Body of pancreas (tissue), 4 donors: ENCODE measurements at regions not wholly inside any gene's neighbourhood (a gene's known extent, or its start where the extent isn't known, plus 50 kb on each side); places are given as distances from the start of the nearest gene placed in this dataset.

Source experiments
- ATAC-seq: fragments of 150-250 bp; one replicate; pipeline ENCODE4 v1.9.1; 2016
- DNase-seq, 4 donors: peaks; one replicate each; pipeline ENCODE4 v3.0.0-alpha.2; 2019
- H3K27ac ChIP-seq, 4 donors: fragments of 200-600 bp; sonication (generic); 1 replicate in 3 of 4; 2 replicates in 1 of 4; pipeline versions ENCODE4 v1.5.1 to v1.6.1; 2016 to 2019; ENCODE audit warnings: mild to moderate bottlenecking in 1 of 4, mixed read lengths in 1 of 4, moderate library complexity in 1 of 4
- H3K27me3 ChIP-seq, 2 donors: fragments of 200-600 bp; sonication (generic); one replicate each; pipeline ENCODE4 v1.6.0; 2016; ENCODE audit warnings: mild to moderate bottlenecking in 1 of 2
- H3K36me3 ChIP-seq, 2 donors: fragments of 200-600 bp; sonication (generic); replicated peaks in 1 of 2; 2 replicates each; pipeline ENCODE4 v1.5.1; 2016; ENCODE audit warnings: low read depth in 2 of 2; ENCODE audit not compliant: insufficient read depth in 1 of 2
- H3K4me1 ChIP-seq: fragments of 200-600 bp; sonication (generic); one replicate; pipeline ENCODE4 v1.6.0; 2016
- H3K4me3 ChIP-seq, 2 donors: fragments of 200-600 bp; sonication (generic); 1 replicate in 1 of 2; 2 replicates in 1 of 2; pipeline ENCODE4 v1.5.1; 2016 to 2019
- H3K9me3 ChIP-seq, 3 donors: fragments of 200-600 bp; sonication (generic); 1 replicate in 2 of 3; 2 replicates in 1 of 3; pipeline ENCODE4 v1.5.1; 2016
- CTCF ChIP-seq, 7 experiments: fragments of 450-650 bp in 4 of 7; fragments of 200-600 bp in 3 of 7; sonication (generic) in 3 of 7; IDR thresholded peaks; one replicate each; pipeline ENCODE4 v1.5.1; 2016 to 2019; ENCODE audit warnings: antibody characterized with exemption in 7 of 7
- POLR2A ChIP-seq, 3 donors: fragments of 450-650 bp; IDR thresholded peaks; one replicate each; pipeline ENCODE4 v1.6.1; 2016; ENCODE audit warnings: antibody characterized with exemption in 3 of 3, mild to moderate bottlenecking in 2 of 3
- WGBS, 2 donors: methylation state at CpG; one replicate each; pipeline ENCODE4 v1.1.5; 2017; 5-methylcytosine and 5-hydroxymethylcytosine counted together
- intact Hi-C: fragments of 100-400 bp; cut with DNase I; formaldehyde crosslinking; loops from one replicate; pipeline ENCODE4 v1.15.1; 2023

- Histone ChIP-seq H3K4me1 (no peaks in the 10 kb centered on the region), H3K9me3 (no peaks in the 10 kb centered on the region), H3K4me3 (no peak overlapping the region), H3K27me3 (no peaks in the 10 kb centered on the region), H3K27ac (no peak overlapping the region), H3K36me3 (no peaks in the 10 kb centered on the region)
- TF ChIP-seq POLR2A (IDR thresholded peaks at IDR 0.05) = no peak
- TF ChIP-seq CTCF (IDR thresholded peaks at IDR 0.05) = no peak
- DNase-seq = no peak
- intact Hi-C loops = no loop called here
- WGBS, 2 donors = 64 to 66% methylated on average over 3 of the region's 3 CpGs
- no peak for ATAC-seq
Measured at GRCh38 chr16:64058685-64059084, 1063.2 kb downstream of the CDH11 start.

- Histone ChIP-seq H3K27me3 (no peaks in the 10 kb centered on the region), H3K9me3 (no peaks in the 10 kb centered on the region), H3K27ac (no peak overlapping the region), H3K4me3 (no peak overlapping the region), H3K36me3 (no peaks in the 10 kb centered on the region), H3K4me1 (no peaks in the 10 kb centered on the region)
- intact Hi-C loops = no loop called here
- DNase-seq (no peak), ATAC-seq (no peak)
- TF ChIP-seq POLR2A (IDR thresholded peaks at IDR 0.05) = no peak
- TF ChIP-seq CTCF (IDR thresholded peaks at IDR 0.05) = peak in 4 of 7 experiments; percentile 17 to 29 (median 26)
Measured at GRCh38 chr16:64051824-64052223, 1070.0 kb downstream of the CDH11 start.

GRCh38 chr16:64047878-64048277, 1074.0 kb downstream of the CDH11 start:
- no peak for TF ChIP-seq POLR2A (IDR thresholded peaks at IDR 0.05)
- TF ChIP-seq CTCF (IDR thresholded peaks at IDR 0.05) = no peak
- Histone ChIP-seq H3K27me3 (no peaks in the 10 kb centered on the region), H3K4me3 (no peak overlapping the region), H3K36me3 (no peaks in the 10 kb centered on the region), H3K27ac (no peak overlapping the region), H3K4me1 (no peaks in the 10 kb centered on the region), H3K9me3 (no peaks in the 10 kb centered on the region)
- DNase-seq = no peak
- ATAC-seq = no peak
- intact Hi-C loops = no loop called here
- 74 to 77% methylated on average over 1 of the region's 1 CpG for WGBS, 2 donors

- H3K9me3 ChIP-seq = no peaks in the 10 kb centered on the region
- no peak for TF ChIP-seq CTCF (IDR thresholded peaks at IDR 0.05)
- TF ChIP-seq POLR2A (IDR thresholded peaks at IDR 0.05) = no peak
Measured at GRCh38 chr16:64047207-64047606, 1074.7 kb downstream of the CDH11 start.

GRCh38 chr16:64035337-64035736, 1086.5 kb downstream of the CDH11 start:
- H3K9me3 ChIP-seq = no peaks in the 10 kb centered on the region
- DNase-seq = no peak
- no peaks in the 10 kb centered on the region for H3K4me1 ChIP-seq
- intact Hi-C loops = no loop called here
- WGBS, 2 donors = 56 to 60% methylated on average over 2 of the region's 2 CpGs
- ATAC-seq = no peak
- TF ChIP-seq POLR2A (IDR thresholded peaks at IDR 0.05) (no peak), CTCF (IDR thresholded peaks at IDR 0.05) (no peak)
- no peaks in the 10 kb centered on the region for H3K36me3 ChIP-seq
- no peaks in the 10 kb centered on the region for H3K27me3 ChIP-seq
- H3K4me3 ChIP-seq = no peak overlapping the region
- no peak overlapping the region for H3K27ac ChIP-seq

More at GRCh38 chr16:64047207-64047606, 1074.7 kb downstream of the CDH11 start:
- no peak for ATAC-seq
- 79 to 82% methylated on average over 1 of the region's 1 CpG for WGBS, 2 donors
- Histone ChIP-seq H3K27me3 (no peaks in the 10 kb centered on the region), H3K27ac (no peak overlapping the region), H3K36me3 (no peaks in the 10 kb centered on the region), H3K4me1 (no peaks in the 10 kb centered on the region), H3K4me3 (no peak overlapping the region)
- DNase-seq = no peak
- intact Hi-C loops = no loop called here
